Sigmoid colon (tissue), 6 donors: ENCODE measurements at regions not wholly inside any gene's neighbourhood (a gene's known extent, or its start where the extent isn't known, plus 50 kb on each side); places are given as distances from the start of the nearest gene placed in this dataset.

ENCODE experiments used
- DNase-seq: peaks from one replicate; pipeline ENCODE4 v3.0.0-alpha.2; 2019
- H3K27ac ChIP-seq, 4 donors: fragments of 200-600 bp; sonication (generic); one replicate each; pipeline ENCODE4 v1.5.1; 2016 to 2019; ENCODE audit warnings: mild to moderate bottlenecking in 1 of 4
- H3K27me3 ChIP-seq, 3 donors: fragments of 200-600 bp; sonication (generic); one replicate each; pipeline ENCODE4 v1.5.1; 2019; ENCODE audit warnings: mild to moderate bottlenecking in 1 of 3
- H3K36me3 ChIP-seq, 4 donors: fragments of 200-600 bp; sonication (generic); one replicate each; pipeline ENCODE4 v1.5.1; 2016 to 2019
- H3K4me1 ChIP-seq, 4 donors: fragments of 200-600 bp; sonication (generic); one replicate each; pipeline ENCODE4 v1.5.1; 2017 to 2019
- H3K4me3 ChIP-seq, 4 donors: fragments of 200-600 bp; sonication (generic); one replicate each; pipeline ENCODE4 v1.5.1; 2017 to 2019; ENCODE audit warnings: mild to moderate bottlenecking in 2 of 4, moderate library complexity in 1 of 4
- H3K9me3 ChIP-seq, 4 donors: fragments of 200-600 bp in 3 of 4; sonication (generic) in 3 of 4; one replicate each; pipeline versions ENCODE4 v1.5.1 to v1.6.1; 2013 to 2019
- CTCF ChIP-seq, 4 experiments: fragments of 450-650 bp in 3 of 4; fragments of 200-600 bp in 1 of 4; IDR thresholded peaks; one replicate each; pipeline ENCODE4 v1.5.1; 2016 to 2019; ENCODE audit warnings: antibody characterized with exemption in 4 of 4, mild to moderate bottlenecking in 3 of 4, moderate library complexity in 2 of 4
- EP300 ChIP-seq, 4 donors: sonication (generic); formaldehyde crosslinking; IDR thresholded peaks; one replicate each; pipeline ENCODE4 v1.6.1; 2017; ENCODE audit warnings: antibody characterized with exemption in 4 of 4
- POLR2A ChIP-seq, 2 donors: fragments of 450-650 bp; IDR thresholded peaks; one replicate each; pipeline ENCODE4 v1.6.1; 2016; ENCODE audit warnings: antibody characterized with exemption in 2 of 2, mild to moderate bottlenecking in 2 of 2, moderate library complexity in 2 of 2
- POLR2AphosphoS5 ChIP-seq, 4 donors: sonication (generic); formaldehyde crosslinking; IDR thresholded peaks; one replicate each; pipeline ENCODE4 v1.6.1; 2017; ENCODE audit warnings: antibody characterized with exemption in 4 of 4
- WGBS, 2 donors: extraction: QIAGEN DNeasy Blood & Tissue Kit; methylation state at CpG; one replicate each; pipeline ENCODE4 v1.1.7; 2013; 5-methylcytosine and 5-hydroxymethylcytosine counted together
- intact Hi-C: fragments of 100-400 bp; cut with DNase I; formaldehyde crosslinking; loops from one replicate; pipeline ENCODE4 v1.15.1; 2023
- donor health status: healthy with polysubstance abuse.
- donor health status: healthy.

GRCh38 chr4:64157397-64157796 lies 251.9 kb downstream of the TECRL start:
- Histone ChIP-seq H3K4me1 (no peaks in the 10 kb centered on the region), H3K27ac (no peak overlapping the region), H3K36me3 (no peaks in the 10 kb centered on the region), H3K4me3 (no peak overlapping the region), H3K27me3 (no peaks in the 10 kb centered on the region), H3K9me3 (no peaks in the 10 kb centered on the region)
- DNase-seq = no peak
- 91 to 95% methylated on average over 2 of the region's 2 CpGs for WGBS, 2 donors
- no peak for TF ChIP-seq EP300 (IDR thresholded peaks at IDR 0.05)
- TF ChIP-seq CTCF (IDR thresholded peaks at IDR 0.05) = no peak
- TF ChIP-seq POLR2AphosphoS5 (IDR thresholded peaks at IDR 0.05) = no peak
- TF ChIP-seq POLR2A (IDR thresholded peaks at IDR 0.05) = no peak
- intact Hi-C loops = no loop called here

- Histone ChIP-seq H3K4me1 (no peaks in the 10 kb centered on the region), H3K36me3 (no peaks in the 10 kb centered on the region), H3K27ac (no peak overlapping the region), H3K9me3 (no peaks in the 10 kb centered on the region), H3K27me3 (no peaks in the 10 kb centered on the region), H3K4me3 (no peak overlapping the region)
- DNase-seq = no peak
- intact Hi-C loops = no loop called here
- TF ChIP-seq EP300 (IDR thresholded peaks at IDR 0.05) (no peak), CTCF (IDR thresholded peaks at IDR 0.05) (no peak), POLR2AphosphoS5 (IDR thresholded peaks at IDR 0.05) (no peak), POLR2A (IDR thresholded peaks at IDR 0.05) (no peak)
Measured at GRCh38 chr4:64156253-64156652, 253.0 kb downstream of the TECRL start.

GRCh38 chr4:64146030-64146429 lies 263.2 kb downstream of the TECRL start:
- H3K4me3 ChIP-seq = no peak overlapping the region
- H3K4me1 ChIP-seq = peaks cover 0 to 19% (median 13%) of the 10 kb centered on the region in 4 donors
- 74 to 85% methylated on average over 3 of the region's 3 CpGs for WGBS, 2 donors
- DNase-seq = no peak
- intact Hi-C loops = no loop called here
- H3K27ac ChIP-seq = peak overlapping the region in 1 of 4 donors; percentile 18
- TF ChIP-seq CTCF (IDR thresholded peaks at IDR 0.05) (no peak), EP300 (IDR thresholded peaks at IDR 0.05) (no peak), POLR2A (IDR thresholded peaks at IDR 0.05) (no peak), POLR2AphosphoS5 (IDR thresholded peaks at IDR 0.05) (no peak)
- peaks cover 0 to 6% (median 0%) of the 10 kb centered on the region in 4 donors for H3K9me3 ChIP-seq
- no peaks in the 10 kb centered on the region for H3K27me3 ChIP-seq
- no peaks in the 10 kb centered on the region for H3K36me3 ChIP-seq

- H3K27ac ChIP-seq = no peak overlapping the region
- 30 to 52% methylated on average over 1 of the region's 1 CpG for WGBS, 2 donors
- no peaks in the 10 kb centered on the region for H3K27me3 ChIP-seq
- intact Hi-C loops = no loop called here
- H3K36me3 ChIP-seq = no peaks in the 10 kb centered on the region
- peaks cover 0 to 6% (median 1%) of the 10 kb centered on the region in 4 donors for H3K9me3 ChIP-seq
- peaks cover 0 to 19% (median 13%) of the 10 kb centered on the region in 4 donors for H3K4me1 ChIP-seq
- TF ChIP-seq POLR2A (IDR thresholded peaks at IDR 0.05) = no peak
- no peak for TF ChIP-seq EP300 (IDR thresholded peaks at IDR 0.05)
- no peak for TF ChIP-seq POLR2AphosphoS5 (IDR thresholded peaks at IDR 0.05)
- no peak for TF ChIP-seq CTCF (IDR thresholded peaks at IDR 0.05)
- H3K4me3 ChIP-seq = no peak overlapping the region
- DNase-seq = no peak
Measured at GRCh38 chr4:64144994-64145393, 264.3 kb downstream of the TECRL start.

- no peak for DNase-seq
- no peak overlapping the region for H3K27ac ChIP-seq
- H3K27me3 ChIP-seq = no peaks in the 10 kb centered on the region
- no peaks in the 10 kb centered on the region for H3K9me3 ChIP-seq
- intact Hi-C loops = no loop called here
- no peak overlapping the region for H3K4me3 ChIP-seq
- 13 to 37% methylated on average over 4 of the region's 4 CpGs for WGBS, 2 donors
- H3K36me3 ChIP-seq = no peaks in the 10 kb centered on the region
- TF ChIP-seq CTCF (IDR thresholded peaks at IDR 0.05) (no peak), EP300 (IDR thresholded peaks at IDR 0.05) (no peak), POLR2A (IDR thresholded peaks at IDR 0.05) (no peak), POLR2AphosphoS5 (IDR thresholded peaks at IDR 0.05) (no peak)
- no peaks in the 10 kb centered on the region for H3K4me1 ChIP-seq
Measured at GRCh38 chr4:64130907-64131306, 278.3 kb downstream of the TECRL start.
